ENCODE measurements at regions not wholly inside any gene's neighbourhood (a gene's known extent, or its start where the extent isn't known, plus 50 kb on each side); places are given as distances from the start of the nearest gene placed in this dataset.

DNA sequence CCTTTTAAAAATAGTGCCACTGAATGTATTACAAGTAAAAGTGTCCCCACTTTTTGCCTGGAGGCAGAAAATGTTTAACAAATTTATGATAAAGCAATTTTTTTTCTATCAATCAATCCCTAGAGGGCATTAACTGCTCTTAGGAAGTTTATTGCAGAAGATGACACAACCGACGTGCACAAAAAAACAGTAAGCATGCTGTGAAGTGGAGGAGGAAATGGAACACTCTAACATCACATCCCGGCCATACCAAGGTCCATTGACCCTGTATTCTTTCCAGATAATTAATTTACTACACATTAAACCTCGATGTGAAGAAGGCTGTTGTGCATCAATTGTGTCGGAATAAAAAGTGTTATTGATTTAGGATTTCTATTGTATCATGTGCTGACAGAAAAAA lies 264.9 kb upstream of the NR5A2 start:
- TF ChIP-seq, protein P1, sequence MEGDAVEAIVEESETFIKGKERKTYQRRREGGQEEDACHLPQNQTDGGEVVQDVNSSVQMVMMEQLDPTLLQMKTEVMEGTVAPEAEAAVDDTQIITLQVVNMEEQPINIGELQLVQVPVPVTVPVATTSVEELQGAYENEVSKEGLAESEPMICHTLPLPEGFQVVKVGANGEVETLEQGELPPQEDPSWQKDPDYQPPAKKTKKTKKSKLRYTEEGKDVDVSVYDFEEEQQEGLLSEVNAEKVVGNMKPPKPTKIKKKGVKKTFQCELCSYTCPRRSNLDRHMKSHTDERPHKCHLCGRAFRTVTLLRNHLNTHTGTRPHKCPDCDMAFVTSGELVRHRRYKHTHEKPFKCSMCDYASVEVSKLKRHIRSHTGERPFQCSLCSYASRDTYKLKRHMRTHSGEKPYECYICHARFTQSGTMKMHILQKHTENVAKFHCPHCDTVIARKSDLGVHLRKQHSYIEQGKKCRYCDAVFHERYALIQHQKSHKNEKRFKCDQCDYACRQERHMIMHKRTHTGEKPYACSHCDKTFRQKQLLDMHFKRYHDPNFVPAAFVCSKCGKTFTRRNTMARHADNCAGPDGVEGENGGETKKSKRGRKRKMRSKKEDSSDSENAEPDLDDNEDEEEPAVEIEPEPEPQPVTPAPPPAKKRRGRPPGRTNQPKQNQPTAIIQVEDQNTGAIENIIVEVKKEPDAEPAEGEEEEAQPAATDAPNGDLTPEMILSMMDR (IDR thresholded peaks at IDR 0.05): no peak
- no peak for TF ChIP-seq POLR2A (IDR thresholded peaks at IDR 0.05)
